HG03039 (cell line): ENCODE measurements at regions not wholly inside any gene's neighbourhood (a gene's known extent, or its start where the extent isn't known, plus 50 kb on each side); places are given as distances from the start of the nearest gene placed in this dataset.
"Not testable (repeated sequence)": the region's sequence is repeated elsewhere in the genome, so short reads cannot be mapped to it uniquely, and the experiment has no call there.

ENCODE experiments used
- ATAC-seq: cut with Tn5 transposase; IDR thresholded peaks from one replicate; pipeline ENCODE4 v1.9.1; 2021; ENCODE audit warnings: mild to moderate bottlenecking, moderate library complexity; ENCODE audit not compliant: unreplicated experiment

DNA sequence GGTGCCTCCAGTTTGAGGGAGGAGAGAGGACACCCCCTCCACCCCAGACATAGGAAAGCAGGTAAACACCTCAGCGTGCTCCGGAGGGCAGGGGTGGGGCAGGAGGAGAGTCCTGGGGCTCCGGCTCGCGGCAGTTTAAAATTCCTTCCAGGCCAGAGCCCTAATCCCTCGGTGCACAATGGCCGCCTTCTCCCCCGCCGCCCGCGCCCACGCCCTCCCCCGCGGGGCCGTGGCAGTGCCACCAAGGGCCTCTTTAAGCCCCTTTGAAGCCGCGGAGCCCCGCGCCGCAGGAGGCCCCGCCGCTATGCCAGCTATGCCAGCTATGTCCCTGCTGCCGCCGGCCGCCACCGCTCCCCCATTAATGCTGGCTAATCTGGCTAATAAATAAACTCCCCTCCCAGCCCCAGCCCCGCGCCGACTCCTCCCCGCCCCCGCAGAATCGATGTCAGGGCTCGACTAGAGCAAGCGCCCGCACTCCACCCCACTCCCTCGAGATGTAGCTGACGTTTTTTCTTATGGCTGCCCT, 125.1 kb downstream of the MRPL14 start:
- no peak for ATAC-seq

GRCh38 chr6:44001318-44002066, 125.8 kb downstream of the MRPL14 start:
- no peak for ATAC-seq

DNA sequence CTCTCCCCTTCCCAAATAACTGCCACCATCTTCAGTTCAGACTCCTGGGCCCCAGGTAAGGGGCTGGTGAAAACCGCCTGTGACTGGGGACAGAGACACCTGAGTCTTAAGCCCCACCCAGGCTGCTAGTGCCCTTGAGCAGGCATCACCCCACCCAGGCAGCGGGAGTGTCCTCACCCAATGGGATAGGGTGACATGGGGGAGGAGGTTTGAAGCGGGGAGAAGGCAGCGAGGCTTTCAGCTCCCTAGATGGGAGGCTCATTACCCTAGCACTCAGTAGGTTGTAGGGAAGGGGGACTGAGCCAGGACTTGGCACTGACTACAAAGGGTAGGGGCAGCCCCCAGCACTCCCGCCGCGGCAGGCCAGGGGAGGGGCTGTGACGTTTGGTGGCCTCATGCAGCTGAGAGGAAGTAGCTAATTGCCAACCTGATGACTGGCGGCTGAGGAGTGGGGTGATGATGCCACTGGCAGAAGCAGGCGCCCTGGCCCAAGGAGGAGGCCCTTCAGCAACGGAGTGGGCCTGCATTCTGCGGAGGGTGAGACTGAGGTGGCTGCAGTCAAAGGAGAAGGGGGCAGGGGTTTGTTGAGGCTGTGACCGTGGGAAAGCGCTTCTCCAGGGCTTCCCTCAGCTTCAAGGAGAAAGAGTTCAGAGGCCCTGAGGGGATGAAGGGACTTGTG, 126.9 kb downstream of the MRPL14 start:
- no peak for ATAC-seq

DNA sequence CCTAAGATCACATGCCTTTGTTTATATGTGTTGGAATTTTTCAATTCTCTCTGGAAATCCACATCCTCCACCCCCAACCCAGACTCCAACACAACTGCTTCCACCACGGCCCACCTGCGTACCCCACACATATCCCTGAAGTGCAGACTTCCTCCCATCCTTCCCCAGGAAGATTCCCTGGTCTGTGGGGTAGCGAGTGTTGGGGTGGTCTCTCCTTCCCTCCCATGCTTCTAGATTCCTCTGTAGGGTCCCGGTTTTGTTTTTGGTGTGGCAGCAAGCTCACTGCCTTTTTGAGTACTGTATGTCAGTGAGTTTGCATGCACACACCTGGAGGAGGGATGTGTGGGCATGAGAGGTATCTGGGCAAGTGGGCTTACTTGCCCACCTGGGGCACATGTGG, 127.6 kb downstream of the MRPL14 start:
- no peak for ATAC-seq

DNA sequence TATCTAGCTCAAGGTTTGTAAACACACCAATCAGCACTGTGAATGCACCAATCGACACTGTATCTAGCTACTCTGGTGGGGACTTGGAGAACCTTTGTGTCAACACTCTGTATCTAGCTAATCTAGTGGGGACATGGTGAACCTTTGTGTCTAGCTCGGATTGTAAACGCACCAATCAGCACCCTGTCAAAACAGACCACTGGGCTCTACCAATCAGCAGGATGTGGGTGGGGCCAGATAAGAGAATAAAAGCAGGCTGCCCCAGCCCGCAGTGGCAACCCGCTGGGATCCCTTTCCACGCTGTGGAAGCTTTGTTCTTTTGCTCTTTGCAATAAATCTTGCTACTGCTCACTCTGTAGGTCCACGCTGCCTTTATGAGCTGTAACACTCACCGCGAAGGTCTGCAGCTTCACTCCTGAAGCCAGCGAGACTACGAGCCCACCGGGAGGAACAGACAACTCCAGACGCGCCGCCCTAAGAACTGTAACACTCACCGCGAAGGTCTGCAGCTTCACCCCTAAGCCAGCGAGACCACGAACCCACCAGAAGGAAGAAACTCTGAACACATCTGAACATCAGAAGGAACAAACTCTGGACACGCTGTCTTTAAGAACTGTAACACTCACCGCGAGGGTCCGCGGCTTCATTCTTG, 128.5 kb downstream of the MRPL14 start:
- not testable (repeated sequence) for ATAC-seq

DNA sequence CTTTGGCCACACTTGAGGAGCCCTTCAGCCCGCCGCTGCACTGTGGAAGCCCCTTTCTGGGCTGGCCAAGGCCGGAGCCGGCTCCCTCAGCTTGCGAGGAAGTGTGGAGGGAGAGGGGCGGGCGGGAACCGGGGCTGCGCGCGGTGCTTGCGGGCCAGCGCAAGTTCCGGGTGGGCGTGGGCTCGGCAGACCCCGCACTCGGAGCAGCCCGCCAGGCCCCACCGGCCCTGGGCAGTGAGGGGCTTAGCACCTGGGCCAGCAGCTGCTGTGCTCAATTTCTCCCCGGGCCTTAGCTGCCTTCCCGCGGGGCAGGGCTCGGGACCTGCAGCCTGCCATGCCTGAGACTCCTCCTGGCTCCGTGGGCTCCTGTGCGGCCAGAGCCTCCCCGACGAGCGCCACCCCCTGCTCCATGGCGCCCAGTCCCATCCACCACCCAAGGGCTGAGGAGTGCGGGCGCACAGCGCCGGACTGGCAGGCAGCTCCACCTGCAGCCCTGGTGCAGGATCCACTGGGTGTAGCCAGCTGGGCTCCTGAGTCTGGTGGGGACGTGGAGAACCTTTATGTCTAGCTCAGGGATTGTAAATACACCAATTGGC, 129.2 kb downstream of the MRPL14 start:
- not testable (repeated sequence) for ATAC-seq

- ATAC-seq: no peak
Observed at GRCh38 chr6:43997345-43997677, 129.9 kb downstream of the MRPL14 start.

DNA sequence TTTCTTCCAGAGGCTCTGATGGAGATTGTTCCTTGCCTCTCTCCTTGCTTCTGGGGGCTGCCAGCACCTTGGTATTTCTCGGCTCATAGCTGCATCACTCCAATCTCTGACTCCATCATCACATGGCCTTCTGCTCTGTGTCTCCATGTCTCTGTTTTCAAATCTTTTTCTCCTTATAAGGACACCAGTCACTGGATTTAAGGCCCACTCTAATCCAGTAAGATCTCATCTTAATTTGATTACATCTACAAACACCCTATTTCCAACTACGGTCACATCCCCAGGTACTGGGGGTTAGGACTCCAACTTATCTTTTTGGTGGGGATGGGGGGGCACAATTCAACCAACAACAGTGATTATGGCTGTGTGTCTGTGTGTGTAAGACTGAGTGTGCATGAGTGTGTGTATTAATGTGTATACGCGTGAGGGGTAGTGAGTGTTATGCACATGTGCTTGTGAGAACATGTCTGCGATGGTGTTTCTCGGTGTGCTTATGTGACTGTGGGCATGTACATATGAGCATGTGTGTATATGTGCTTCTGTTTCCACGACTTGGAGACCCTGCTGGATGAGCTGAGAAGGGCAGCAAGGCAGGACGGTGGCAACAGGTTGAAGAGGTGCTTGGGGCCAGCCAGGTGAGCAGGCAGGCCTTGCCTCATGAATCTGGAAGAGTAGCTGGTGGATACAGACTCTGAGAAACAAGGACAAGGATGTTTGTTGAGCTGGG, 130.5 kb downstream of the MRPL14 start:
- no peak for ATAC-seq

GRCh38 chr6:43995137-43995536, 132.1 kb downstream of the MRPL14 start:
- ATAC-seq: no peak

DNA sequence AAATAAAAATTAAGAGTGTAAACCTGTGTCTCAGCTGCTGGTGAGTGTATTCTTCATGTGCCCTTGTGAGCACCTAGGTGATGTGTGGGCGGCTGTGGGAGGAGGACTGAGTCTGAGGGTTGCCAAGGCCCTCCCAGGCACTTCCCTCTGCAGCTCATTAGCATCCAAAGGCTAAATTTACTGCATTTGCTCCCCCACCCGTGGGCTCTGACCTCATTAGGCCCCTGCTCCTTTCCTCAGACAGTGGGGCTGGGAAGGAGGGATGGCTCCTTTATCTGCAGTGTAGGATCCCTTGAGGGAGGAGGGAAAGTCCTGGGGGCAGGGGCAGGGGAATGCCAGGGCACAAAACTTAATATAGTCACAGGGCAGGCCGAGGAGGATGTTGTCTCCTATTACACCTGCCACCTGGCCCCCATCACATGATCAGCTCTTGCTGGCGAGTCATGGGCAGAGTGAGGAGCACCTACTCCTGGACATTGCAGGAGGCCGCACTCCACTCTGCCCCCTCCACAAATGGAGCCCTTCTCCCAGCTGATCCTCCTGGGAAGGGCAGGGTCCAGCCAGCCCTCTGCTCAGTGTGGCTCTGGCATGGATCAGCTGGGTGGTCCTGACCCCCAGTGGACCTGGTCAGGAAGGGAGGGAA, 133.2 kb downstream of the MRPL14 start:
- ATAC-seq: no peak

DNA sequence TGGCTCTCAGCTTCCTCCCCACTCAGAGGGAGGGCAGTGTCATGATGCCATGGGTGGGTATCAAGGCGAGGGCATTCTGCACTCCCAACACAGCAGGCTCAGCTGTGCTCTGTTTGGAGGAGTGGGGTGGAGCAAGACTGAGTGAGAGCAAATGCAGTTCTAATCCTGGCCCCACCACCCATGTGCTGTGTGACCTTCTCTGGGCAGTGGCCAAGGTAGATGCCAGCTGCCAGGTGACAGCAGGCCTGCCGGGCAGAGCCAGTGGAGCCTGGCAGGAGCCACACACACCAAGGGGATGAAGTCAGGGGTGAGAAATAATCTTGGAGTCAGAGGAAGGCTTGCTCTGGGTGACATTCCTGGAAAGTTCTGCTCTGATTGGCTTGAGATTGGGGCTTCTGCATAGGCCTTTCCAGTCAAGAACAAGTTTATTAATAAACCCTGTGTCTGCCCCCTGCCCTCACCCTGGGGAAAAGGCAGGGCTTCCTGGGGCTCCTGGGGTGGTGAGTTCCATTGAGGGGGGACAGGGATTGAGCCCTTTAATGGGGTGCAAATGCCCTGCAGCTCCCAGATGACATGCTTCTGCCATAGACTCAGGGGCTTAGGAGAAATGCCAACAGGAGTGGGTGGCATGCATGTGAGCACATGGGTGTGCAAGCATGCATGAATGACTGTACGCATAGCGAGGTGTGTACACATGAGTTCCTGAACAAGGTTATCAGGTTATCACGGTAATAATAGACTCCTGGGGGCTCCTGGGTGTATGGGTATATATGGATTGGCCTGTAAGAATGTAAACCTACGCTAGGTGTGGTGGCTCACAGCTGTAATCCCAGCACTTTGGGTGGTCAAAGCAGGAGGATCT, 134.2 kb downstream of the MRPL14 start:
- no peak for ATAC-seq

DNA sequence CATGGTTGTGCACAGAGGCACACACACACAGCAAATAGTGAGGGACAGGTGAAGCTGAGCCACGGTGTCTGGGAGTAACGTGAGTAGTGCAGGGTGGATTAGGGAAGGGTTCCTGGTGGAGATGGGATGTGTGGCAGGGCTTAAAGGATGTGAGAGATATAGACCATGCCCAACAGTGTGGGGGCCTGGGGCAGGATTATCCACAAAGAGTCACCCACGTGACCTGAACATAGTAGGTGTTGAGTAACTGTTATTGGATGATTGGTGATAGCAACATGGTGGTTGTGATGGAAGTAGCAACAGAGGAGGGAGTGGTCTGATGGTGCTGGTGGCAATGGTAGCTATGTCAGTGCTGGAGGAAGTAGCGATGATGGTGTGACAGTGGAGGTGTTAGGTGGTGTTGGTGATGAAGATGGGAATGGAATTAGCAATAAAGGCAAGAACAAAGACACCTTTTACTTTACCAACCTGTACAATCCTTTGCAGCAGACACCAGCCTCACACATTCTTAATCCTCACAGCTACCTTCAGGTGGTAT, 135.1 kb downstream of the MRPL14 start:
- ATAC-seq: no peak

GRCh38 chr6:43990627-43991619, 136.3 kb downstream of the MRPL14 start:
- no peak for ATAC-seq

DNA sequence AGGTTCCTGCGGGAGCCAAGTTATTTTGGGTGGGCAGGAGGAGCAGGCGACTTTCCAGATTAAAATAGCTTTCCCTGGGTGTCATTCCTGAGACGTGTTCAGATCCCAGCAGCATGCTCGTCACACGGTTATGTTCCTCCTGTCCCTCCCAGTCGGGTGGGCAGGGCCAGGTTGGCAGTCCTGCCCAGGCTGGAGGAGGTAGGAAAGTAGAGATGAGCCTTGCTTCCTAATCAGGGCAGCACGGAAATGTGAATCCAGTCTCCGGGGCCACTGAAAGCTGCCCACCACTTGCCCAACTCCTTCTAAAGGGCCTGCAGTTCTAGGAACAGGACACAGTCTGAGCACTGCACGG, 137.0 kb downstream of the MRPL14 start:
- no peak for ATAC-seq

- no peak for ATAC-seq
Observed at GRCh38 chr6:43989581-43990146, 137.6 kb downstream of the MRPL14 start.

GRCh38 chr6:43988801-43989200, 138.5 kb downstream of the MRPL14 start:
- no peak for ATAC-seq

DNA sequence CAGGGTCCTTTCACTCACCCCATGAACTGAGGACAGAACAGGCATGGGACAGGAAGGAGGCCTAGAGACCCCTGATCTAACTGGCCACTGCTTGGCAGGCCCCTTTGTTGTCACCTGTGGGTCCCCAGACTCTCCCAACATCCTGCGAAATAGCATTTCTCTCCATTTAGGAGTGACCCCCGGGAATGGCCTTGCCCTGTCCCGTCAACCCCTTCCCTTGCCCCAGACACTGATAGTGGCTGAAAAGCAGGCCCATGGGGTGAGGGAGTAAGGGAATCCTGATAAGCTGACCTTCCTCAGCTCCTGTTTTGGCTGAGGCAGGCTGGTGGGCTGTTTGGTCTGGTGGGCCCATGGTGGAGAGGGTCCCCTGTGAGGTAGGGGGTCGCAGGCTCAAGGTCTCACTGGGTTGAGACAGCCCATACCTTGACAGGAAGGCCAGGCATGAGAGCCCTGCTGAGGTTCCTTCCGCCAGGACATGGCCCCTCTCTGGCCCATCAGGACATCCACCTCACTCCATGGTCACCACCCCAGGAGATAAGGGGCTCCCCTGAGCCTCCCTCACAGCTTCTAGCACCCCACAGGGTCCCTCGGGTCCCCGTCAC, 139.3 kb downstream of the MRPL14 start:
- no peak for ATAC-seq
